ENCODE measurements at regions not wholly inside any gene's neighbourhood (a gene's known extent, or its start where the extent isn't known, plus 50 kb on each side); places are given as distances from the start of the nearest gene placed in this dataset.
A peak's percentile ranks its signal among the peaks of the same experiment; 100 is the strongest.

DNA sequence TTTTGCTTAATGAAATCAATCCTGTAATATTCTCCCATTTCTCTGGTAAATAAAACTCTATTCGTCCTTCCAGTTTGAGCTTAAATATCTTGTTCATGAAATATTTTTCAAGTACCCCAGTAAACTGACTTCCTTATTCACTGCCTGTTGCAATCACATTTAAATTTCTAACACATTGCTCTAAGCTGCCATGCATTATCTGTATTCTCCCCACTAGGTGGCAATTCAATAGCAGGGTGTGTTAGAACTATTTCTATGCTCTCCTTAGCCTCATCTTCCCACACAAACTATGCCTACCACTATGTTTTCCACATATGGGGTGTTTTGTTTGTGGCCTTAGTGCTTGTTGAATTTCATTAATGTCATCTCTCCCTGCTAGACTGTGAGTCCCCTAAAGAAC lies 377.1 kb upstream of the HS3ST1 start:
- peak; percentile 91 to 96 for DNase-seq

DNA sequence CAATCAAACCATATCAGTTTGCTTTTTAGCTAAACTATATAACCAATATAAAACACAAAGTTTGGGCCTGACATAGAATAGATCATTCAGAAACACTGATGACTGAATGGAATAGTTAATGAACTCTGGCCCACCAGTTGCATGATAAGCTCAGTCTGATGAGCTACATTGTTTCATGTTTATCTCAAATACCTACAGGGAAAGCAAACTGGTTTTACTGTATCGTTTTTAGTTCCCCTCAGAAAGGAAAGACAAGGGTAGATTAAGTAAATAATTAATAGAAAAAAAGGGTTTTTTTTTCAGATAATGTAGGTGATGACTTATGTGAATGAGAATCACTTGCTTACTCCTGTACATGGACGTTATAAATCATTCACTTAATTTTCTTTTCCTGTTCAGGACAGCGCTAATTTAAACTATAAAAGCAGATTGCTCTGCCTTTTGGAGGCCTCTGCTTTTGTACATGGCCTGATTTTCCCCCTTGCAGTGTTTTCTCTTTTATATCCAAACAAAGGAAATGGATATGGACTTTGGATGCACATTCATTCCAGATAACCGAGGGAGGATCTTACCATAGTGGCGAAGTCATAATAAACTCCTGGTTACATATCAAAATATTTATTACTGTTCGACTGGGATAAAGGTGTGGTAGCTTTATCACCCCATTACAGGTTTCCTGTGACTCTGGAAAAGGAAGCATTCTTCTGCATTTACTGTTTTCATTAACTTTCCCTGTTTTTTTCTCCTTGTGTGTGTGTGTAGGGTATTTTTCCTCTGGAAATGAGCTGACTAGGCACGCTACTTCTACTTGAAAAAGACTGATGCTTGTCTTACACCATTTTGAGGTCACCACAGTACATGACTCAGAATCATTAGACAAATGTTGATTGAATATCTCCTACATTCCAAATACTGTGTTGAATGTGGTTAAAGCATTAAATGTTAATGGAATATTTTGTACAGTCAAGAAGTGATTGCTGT lies 373.1 kb upstream of the HS3ST1 start:
- DNase-seq: no peak

DNA sequence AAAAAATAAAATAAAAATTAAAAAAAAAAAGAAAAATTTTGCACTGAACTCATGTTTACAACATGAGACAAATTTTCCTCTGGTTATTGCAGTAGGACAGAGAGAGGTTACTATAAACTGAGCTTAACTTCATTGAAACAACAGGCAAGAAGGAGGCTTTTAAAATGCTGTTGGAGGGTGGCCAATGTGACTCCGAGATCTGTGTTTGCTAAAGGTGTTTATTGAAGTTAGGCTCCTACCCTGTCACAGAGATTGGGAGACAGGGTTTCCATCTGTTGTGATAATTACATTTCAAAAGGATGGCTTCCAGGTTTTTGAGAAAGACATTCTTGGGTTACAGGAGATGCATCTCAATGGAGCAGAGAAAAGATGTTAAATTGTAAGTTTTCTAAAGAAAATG lies 370.5 kb upstream of the HS3ST1 start:
- DNase-seq: no peak

DNA sequence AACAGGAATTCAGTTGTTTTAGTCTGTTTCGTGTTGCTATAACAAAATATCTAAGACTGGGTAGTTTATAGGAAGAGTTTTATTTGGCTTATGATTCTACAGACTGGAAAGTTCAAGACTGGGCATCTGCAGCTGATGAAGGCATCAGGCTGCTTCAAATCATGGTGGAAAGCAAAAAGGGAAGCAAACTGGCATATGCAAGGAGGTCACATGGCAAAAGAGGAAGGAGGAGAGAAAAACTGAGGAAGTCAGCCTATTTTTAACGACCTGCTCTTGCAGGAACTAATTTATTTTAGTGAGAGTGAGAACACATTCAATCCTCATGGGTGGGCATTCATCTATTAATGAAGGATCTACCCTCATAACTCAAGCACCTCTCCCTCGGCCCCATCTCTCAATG lies 363.1 kb upstream of the HS3ST1 start:
- DNase-seq: peak; percentile 71 to 76

DNA sequence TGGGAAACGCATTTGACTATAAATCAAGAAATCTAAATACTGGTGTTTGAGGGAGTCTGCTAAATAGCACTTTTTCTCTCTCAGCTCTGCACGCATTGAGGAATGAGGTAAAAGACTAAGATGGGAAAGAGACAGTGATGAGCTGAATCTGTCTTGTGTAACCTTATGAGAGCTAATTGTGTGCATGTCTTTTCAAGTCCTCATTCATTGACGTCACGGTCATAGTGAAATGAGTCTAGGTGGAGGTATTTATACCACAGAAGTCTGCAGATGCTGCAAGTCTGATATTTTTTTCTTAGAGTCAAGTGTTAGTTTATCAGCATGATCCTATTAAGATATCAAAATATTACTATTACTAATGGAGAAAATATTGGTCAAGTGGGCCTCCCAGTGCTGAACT lies 361.5 kb upstream of the HS3ST1 start:
- DNase-seq: no peak

DNA sequence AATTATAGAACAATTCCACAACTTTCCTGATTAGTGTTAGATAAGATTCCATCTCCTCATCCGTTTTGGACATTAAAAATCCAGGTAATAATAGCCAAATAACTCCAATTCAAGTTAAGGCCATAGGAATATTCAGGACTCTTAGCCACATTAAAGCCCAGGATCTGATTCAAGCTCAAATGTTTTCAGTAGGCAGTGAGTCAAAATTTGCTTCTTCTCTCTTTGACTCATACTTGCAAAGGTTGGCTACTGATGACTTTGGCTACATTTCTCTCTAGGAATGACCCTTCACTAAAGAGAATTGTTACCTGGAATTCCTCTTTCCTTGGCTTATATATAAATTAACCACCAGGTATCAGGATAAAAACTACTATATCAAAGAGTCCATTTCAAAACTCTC lies 354.9 kb upstream of the HS3ST1 start:
- DNase-seq: no peak

DNA sequence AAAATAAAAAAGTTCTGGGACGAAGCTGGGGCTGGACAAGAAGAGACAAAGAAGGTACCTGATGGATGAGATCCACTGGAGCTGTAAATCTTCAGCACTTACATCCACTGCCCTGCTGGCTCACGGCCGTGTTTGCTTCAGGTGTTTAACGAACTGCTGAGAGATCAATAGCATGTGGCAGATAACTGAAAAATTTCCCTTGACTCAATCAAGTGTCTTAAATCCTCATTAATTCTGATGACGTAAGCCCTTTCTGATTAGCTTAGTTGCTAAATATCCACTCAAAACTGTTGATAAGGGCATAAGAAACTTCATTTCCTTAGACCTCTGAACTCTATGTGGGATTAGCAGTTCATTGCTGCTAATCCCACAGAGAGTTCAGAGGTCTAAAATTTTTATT lies 354.2 kb upstream of the HS3ST1 start:
- no peak for DNase-seq

DNA sequence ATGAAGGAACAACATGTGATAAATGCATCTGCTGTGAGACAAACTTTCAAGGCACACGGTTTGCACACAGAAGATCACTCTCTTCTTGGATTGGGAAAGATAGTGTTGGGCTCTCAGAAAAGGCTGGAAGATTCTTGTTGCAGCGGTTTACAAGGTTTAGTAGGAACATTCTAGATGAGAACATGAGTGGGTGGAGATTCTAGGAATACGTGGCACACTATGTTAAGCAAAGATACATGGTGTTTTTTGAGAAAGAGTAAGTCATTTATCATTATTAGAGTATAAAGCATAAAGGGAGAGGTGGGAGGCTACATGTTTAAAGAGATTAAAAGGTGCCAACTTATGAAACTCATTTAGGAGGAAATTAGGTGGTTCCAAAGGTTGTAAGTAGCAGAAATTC lies 348.8 kb upstream of the HS3ST1 start:
- DNase-seq: no peak

DNA sequence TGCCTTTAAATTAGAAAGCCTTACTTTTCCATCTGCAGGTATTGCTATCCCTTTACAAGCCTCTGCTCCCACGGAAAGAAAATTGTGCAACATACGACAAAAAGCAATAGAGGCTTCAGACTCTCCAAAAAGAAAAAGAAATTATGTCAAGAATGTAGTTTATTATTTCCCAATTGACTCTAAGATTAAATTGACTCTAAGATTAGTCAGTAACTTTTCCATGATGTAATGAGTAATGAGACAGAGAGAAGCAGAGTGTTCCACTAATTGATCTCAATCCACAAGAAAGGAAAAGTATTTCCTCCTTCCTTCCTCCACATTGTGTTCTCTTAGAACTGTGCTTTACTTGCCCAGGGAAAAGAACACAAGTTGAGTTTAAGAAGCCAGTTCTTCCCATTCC lies 345.7 kb upstream of the HS3ST1 start:
- no peak for DNase-seq

DNA sequence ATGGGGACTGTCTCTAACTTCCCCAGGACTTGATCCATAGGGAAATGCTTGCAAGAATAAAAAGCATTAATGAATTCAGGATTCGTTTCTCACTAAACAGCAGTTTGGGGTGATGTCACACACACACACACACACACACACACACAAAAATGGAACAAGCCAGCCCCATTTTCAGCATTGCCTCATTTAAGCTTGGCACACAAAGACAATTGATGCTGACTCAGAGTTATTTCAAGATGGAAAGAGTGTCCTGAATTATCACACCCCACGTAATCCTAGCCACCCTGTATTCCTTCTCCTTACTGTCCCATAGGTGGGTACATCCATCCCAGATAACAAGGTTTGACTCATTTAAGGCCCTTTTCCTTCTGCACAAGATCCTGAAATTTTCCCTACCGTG lies 345.1 kb upstream of the HS3ST1 start:
- DNase-seq: no peak

DNA sequence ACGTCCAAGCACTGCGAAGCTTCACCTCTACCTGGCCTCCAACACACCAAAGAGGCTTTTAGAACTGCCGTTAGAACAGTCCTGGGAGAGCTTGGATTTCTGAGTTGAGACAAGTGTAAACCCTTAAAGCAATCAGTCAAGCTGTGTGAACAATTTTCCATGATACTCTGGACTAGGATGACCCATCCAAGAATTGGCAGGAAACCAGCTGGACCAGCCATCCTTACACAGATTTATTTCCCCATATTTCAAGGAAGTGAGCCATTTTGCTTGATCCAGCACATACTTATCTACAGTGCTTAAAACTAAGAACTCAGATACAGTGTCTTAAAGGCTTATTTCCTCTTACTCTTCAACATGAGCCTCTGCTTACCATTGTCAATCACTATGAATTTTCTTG lies 340.7 kb upstream of the HS3ST1 start:
- no peak for DNase-seq

DNA sequence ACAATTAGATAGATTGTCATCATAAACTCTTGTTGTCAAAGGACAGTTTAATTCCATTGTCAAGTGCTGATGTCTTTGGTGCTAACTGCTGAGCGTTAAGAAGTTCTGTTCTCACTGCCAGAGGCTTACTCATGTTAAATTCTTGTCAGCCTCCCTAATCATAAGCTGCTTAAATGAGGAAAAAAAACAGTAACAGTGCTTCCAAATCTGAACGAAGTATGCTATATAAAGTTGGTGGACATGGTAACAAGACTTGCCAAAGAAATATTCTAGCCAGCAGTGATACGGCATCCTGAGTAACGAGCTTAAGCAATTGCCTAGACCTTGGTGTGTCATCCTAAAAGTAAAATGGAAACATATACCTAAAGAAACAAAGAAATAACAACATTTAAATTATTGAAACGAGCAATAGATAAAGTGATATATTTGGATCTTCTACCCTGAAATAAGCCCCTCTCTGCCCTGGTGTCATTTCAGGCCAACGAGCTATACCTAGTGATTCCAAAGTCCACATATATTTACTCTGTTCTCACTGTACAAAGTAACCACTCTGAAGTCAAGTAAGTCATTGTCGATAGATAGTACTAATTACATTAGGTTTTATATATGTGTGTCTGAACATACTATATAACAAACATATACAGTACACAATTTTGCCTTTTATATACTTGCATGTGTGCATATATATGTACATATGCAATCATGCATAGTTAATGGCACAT lies 339.7 kb upstream of the HS3ST1 start:
- no peak for DNase-seq

DNA sequence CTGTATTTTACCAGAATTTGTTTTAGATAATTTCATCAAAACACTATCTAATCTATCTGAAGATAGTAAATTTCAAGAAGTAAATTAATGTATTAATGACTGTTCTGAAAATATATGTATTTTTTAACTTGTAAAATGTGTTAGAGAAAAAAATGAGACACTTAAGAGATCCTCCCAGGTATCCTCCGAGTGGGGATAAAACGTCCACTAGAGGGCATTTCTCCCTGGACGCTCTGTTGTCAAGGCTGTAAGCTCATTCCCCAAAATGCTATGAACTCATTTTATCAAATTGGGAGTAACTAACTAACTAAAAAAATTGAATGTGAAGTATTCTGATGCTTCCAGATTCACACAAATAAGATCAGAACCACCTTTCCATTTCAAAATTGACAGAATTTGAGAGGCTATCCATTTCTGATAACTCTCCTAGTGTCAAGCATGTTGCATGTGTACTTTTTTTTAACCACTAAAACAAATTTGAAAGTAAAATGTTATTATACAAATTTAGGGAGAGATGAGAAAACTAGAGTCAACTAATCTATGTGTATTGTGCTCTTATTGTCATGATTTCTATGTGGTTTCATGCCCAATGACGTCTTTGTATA lies 337.3 kb upstream of the HS3ST1 start:
- DNase-seq: peak; percentile 51 to 71

DNA sequence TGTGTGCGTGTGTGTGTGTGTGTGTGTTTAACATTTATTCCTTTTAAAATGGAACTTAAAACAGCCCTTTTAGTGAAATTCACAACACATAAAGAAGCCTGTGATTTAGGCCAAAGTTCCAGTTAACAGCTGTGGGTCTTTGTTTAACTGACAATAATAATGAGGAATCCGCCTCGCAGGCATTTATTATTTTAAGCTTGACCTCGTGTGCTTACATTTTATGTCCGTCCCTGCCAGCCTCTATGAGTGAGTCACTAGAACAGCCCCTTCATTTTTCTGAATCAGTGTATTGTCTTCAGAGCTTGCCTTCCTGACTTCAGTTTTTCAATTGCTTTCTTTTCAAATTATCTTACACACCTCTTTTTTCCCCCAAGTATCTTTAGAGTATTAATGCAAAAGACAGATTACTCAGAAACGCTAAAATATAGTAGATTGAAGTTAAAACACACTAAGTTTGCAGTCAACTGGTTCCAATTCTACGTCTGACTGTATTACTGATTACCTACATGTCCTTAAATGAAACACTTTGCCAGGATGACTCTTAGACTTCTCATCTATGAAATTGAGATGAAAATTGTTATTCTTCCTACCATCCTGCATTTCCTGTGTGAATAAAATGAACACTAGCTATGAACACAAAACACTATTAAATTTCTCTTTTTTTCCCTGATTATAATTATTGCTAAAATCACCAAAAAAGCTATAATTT lies 319.6 kb upstream of the HS3ST1 start:
- DNase-seq: no peak

DNA sequence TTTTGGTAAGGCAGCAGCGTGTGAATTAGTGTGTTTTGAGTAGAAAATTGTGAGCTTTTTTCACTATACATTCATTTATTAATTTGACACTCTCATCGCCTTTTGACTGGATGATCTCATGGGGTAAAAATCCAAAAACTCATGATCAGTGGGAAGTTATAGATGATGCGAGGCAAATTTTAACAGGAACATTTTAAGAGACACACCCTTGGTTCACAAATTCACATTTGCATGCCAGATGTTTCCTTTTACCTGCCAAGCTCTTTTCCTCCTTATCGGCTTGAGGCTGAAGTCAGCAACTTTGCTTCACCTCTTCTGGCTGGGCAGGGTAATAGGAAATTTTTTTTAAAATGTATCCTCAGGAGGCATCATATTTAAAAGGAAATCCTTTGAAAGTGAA lies 318.0 kb upstream of the HS3ST1 start:
- DNase-seq: no peak

DNA sequence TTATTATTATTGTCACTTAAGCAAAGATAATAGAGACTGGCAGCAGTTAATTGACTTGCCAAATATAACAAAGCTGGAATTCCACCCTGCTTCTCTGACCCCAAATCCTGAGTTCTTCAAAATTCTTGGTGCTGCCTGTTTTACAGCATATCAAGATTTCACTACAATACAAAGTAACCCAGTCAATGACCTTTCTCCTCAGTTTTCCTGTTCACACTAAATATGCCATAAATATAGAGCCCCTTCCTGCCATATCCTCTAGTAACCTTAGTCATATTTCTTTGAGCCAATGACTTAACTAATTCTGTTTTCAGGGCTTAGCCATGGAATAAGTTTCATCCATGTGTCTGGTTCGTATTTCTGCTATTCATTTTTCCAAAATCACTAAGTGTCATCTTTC lies 315.3 kb upstream of the HS3ST1 start:
- no peak for DNase-seq

DNA sequence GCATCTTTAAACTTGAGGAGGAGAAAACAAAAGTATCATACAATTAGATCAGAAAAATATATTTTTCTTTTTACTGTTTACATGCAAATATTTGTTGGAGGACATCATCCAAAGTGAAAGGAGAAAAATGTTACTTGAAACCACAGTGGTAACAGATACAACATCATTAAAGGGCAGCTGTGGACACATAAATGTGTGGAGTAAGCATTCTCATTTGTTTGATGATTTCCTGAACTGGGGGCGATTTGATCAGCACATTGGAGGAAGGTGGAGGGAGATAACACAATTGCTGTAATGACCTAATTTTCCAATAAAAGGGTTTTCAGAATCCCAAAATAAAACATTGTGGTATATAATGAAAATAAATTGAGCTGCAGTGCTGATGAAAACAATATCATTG lies 314.5 kb upstream of the HS3ST1 start:
- no peak for DNase-seq

DNA sequence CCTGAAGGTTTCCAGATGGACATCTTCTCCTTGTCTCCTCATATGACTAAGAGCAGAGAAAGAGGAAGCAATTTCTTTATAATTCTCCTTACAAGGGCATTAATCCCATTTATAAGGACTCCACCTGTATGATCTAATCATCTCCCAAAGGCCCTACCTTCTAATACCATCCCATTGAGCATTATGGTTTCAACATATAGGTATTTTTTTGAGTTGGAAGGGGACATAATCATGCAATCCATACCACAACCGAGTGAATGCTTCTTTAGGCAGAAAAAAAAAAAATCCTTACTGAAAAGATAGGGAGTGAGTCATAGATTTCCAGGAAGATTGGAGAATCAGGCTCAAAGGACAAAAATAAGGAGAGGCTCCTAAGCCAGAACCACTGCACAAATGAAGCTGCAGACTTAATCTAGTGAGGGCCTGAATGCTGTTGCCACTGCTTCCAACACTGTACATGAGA lies 312.5 kb upstream of the HS3ST1 start:
- DNase-seq: no peak

DNA sequence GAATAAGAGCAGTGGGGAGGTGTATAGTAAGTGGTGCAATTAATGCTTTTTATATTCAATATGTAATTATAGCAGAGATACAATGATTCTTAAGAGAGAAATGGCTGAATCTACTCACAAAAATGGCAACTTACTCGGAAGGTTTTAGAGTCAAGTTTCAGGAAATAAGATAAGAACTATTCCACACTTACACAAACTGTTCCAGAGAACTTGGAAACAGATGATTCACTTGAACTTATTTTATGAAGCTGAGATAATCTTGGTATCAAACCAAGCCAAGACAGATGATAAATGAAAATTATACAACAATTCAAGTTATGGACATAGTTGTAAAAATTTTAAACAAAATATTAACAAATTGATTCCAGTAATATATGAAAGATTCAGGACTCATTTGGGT lies 311.3 kb upstream of the HS3ST1 start:
- DNase-seq: no peak

DNA sequence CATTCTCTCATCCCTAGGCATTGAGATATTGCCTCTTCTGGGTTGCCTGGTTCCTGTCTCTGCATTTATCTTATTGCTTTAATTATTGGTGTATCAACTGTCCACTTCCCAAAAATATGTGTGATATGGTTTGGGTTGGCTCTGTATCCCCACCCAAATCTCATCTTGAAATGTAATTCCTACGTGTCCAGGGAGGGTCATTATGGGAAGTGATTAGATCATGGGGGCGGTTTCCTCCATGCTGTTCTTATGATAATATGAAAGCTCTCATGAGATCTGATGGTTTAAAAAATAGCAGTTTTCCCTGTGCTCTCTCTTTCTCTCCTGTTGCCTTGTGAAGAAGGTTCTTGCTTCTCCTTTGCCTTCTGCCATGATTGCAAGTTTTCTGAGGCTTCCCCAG lies 308.3 kb upstream of the HS3ST1 start:
- no peak for DNase-seq

DNA sequence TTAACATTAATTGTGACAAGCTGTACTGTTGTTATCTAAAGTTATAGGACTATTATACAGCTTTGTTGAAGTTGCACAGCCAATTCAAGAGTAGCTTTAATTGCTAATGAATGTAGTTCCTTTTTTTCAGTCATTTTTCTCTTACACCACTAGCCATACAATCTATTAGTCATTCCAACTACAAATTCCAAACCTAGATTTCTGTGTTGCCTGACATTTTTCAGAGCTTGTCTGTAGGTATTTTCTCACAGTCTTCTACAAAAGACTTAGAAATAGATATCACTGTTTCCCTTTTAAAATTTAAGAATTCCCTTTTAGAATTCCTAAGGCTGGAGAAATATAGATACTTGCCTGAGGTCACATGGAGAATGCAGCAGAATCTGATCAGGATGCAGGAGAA lies 307.0 kb upstream of the HS3ST1 start:
- no peak for DNase-seq

DNA sequence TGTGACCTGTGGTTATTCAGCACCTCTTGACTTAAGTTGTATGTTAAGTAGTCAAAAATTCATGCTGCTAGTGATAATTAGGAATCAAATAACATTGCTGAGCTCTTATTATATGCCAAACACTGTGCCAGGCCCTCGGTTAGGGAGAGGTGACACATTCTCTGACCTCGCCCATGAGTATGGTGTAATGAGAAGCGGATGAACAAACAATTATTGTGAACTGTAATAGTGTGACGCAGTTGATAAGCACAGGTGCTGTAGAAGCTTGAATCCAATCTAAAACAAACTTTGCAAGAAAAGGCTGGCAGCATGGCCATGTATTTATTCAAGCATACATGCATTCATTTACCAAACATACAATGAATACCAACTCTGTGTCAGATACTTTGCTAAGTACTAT lies 303.5 kb upstream of the HS3ST1 start:
- no peak for DNase-seq

DNA sequence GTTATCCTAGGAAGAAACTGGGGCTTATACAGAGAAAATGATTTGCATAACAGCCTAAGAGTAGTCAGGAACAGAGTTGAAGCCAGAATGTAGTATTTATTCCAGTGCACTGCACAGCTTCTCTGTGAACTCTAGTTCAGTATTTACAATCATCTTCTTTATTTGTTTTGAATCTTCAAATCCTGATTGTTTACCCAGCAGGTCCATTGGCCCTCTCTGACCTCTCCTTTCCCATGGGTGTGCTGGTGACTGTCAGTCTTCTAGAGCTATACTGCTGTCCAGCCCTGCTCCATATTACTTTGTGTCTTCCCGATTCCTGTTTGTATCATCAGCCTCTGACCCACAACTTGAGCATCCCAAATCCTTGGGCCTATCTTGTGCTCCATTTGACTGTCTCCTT lies 301.9 kb upstream of the HS3ST1 start:
- DNase-seq: no peak
